ENCODE measurements at regions not wholly inside any gene's neighbourhood (a gene's known extent, or its start where the extent isn't known, plus 50 kb on each side); places are given as distances from the start of the nearest gene placed in this dataset.

- no peak overlapping the region for H3K27ac Mint-ChIP-seq (ENCODE audit: unreplicated experiment)
- no peak overlapping the region for H3K4me3 Mint-ChIP-seq (ENCODE audit: low read depth, unreplicated experiment)
- H3K27me3 Mint-ChIP-seq (ENCODE audit: unreplicated experiment) = peaks cover 8% of the 10 kb centered on the region
- TF ChIP-seq CTCF (IDR thresholded peaks at IDR 0.05; ENCODE audit: unreplicated experiment) = no peak
- DNase-seq = no peak
- intact Hi-C loops (cut with micrococcal nuclease; ENCODE audit: unreplicated experiment) = no loop called here
- peaks cover 9% of the 10 kb centered on the region for H3K4me1 Mint-ChIP-seq (ENCODE audit: low read depth, unreplicated experiment)
- no TSS peak for BruUV-seq (replicated peaks)
- no peaks in the 10 kb centered on the region for H3K9me3 Mint-ChIP-seq (ENCODE audit: low read depth, unreplicated experiment)
- CTCF ChIA-PET = no interaction called here
- H3K36me3 Mint-ChIP-seq (ENCODE audit: insufficient read depth, unreplicated experiment) = no peaks in the 10 kb centered on the region
These were observed 260.2 kb upstream of the NR4A3 start for GRCh38 chr9:99561509-99561917.

GRCh38 chr9:99561961-99562565, 259.6 kb upstream of the NR4A3 start:
- no peak for DNase-seq
- peaks cover 13% of the 10 kb centered on the region for H3K27me3 Mint-ChIP-seq (ENCODE audit: unreplicated experiment)
- TF ChIP-seq CTCF (IDR thresholded peaks at IDR 0.05; ENCODE audit: unreplicated experiment) = no peak
- no peak overlapping the region for H3K4me3 Mint-ChIP-seq (ENCODE audit: low read depth, unreplicated experiment)
- H3K27ac Mint-ChIP-seq (ENCODE audit: unreplicated experiment) = no peak overlapping the region
- peaks cover 9% of the 10 kb centered on the region for H3K4me1 Mint-ChIP-seq (ENCODE audit: low read depth, unreplicated experiment)
- no TSS peak for BruUV-seq (replicated peaks)
- no peaks in the 10 kb centered on the region for H3K36me3 Mint-ChIP-seq (ENCODE audit: insufficient read depth, unreplicated experiment)
- no peaks in the 10 kb centered on the region for H3K9me3 Mint-ChIP-seq (ENCODE audit: low read depth, unreplicated experiment)
- CTCF ChIA-PET = no interaction called here
- intact Hi-C loops (cut with micrococcal nuclease; ENCODE audit: unreplicated experiment) = no loop called here

DNA sequence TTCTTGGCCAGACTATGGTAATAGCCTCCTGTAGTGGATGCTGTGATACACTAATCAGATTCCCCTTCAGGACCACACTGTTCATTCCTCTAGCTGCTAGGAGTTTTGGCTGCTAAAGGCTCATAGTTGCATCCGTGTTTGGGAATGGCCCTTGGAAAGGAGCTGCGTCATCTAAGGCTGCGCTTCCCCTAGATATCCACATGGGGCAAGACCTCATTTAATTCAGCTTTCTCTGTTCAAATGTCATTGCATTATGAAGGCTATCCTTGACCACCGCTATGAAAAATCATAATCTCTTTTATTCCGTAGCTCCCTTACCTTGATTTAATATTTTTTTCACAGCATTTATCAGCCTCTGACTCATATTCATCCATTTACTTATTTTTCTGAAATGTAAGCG, 258.3 kb upstream of the NR4A3 start:
- no TSS peak for BruUV-seq (replicated peaks)

DNA sequence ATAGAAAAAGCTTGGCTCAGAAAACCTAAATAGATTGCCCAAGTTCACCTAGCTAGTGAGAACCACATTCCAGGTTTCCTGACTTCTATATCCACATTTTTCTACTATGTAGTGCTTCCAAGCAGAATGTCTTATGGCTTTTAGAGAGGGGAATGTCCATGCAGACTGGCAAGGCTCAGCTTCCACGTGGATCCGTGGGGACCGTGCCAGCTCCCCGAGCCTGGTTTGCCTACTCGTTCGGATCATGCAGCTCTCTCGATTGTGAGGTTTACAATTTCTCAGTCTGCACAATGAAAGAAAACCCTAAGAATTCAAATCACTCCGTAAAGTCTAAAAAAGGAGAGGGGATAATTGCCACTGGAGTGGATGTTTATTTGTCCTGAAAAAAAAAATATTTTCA, 256.5 kb upstream of the NR4A3 start:
- Mint-ChIP-seq H3K4me1 (ENCODE audit: low read depth, unreplicated experiment) (no peaks in the 10 kb centered on the region), H3K9me3 (ENCODE audit: low read depth, unreplicated experiment) (peaks cover 3% of the 10 kb centered on the region), H3K27ac (ENCODE audit: unreplicated experiment) (no peak overlapping the region), H3K36me3 (ENCODE audit: insufficient read depth, unreplicated experiment) (no peaks in the 10 kb centered on the region), H3K27me3 (ENCODE audit: unreplicated experiment) (peaks cover 44% of the 10 kb centered on the region), H3K4me3 (ENCODE audit: low read depth, unreplicated experiment) (no peak overlapping the region)
- DNase-seq = no peak
- no TSS peak for BruUV-seq (replicated peaks)
- CTCF ChIA-PET = interaction anchor here (0.6 kb wide), 1 partner anchor 842 kb away, joined by 4 read pairs; no protein-coding TSS in a partner anchor
- intact Hi-C loops (cut with micrococcal nuclease; ENCODE audit: unreplicated experiment) = no loop called here
- no peak for TF ChIP-seq CTCF (IDR thresholded peaks at IDR 0.05; ENCODE audit: unreplicated experiment)

More for the DNA sequence above, 258.3 kb upstream of the NR4A3 start:
- Mint-ChIP-seq H3K4me3 (ENCODE audit: low read depth, unreplicated experiment) (no peak overlapping the region), H3K27me3 (ENCODE audit: unreplicated experiment) (peaks cover 26% of the 10 kb centered on the region), H3K27ac (ENCODE audit: unreplicated experiment) (no peak overlapping the region), H3K36me3 (ENCODE audit: insufficient read depth, unreplicated experiment) (no peaks in the 10 kb centered on the region), H3K4me1 (ENCODE audit: low read depth, unreplicated experiment) (no peaks in the 10 kb centered on the region), H3K9me3 (ENCODE audit: low read depth, unreplicated experiment) (peaks cover 3% of the 10 kb centered on the region)
- CTCF ChIA-PET = no interaction called here
- no peak for TF ChIP-seq CTCF (IDR thresholded peaks at IDR 0.05; ENCODE audit: unreplicated experiment)
- intact Hi-C loops (cut with micrococcal nuclease; ENCODE audit: unreplicated experiment) = no loop called here
- no peak for DNase-seq
